GM21825 (cell line): ENCODE measurements at regions not wholly inside any gene's neighbourhood (a gene's known extent, or its start where the extent isn't known, plus 50 kb on each side); places are given as distances from the start of the nearest gene placed in this dataset.
"Not testable (repeated sequence)": the region's sequence is repeated elsewhere in the genome, so short reads cannot be mapped to it uniquely, and the experiment has no call there.

Experiments
- ATAC-seq: cut with Tn5 transposase; IDR thresholded peaks from one replicate; pipeline ENCODE4 v1.9.1; 2021; ENCODE audit warnings: mild to moderate bottlenecking, moderate library complexity; ENCODE audit not compliant: unreplicated experiment

GRCh38 chr21:8455279-8456128 is 2065.9 kb upstream of the TPTE start:
- peak; percentile 62 for ATAC-seq

- peak; percentile 90 for ATAC-seq
These were observed 2056.8 kb upstream of the TPTE start for GRCh38 chr21:8464403-8465152.

GRCh38 chr21:8466642-8467041 is 2054.7 kb upstream of the TPTE start:
- not testable (repeated sequence) for ATAC-seq
